H1 (cell line): ENCODE measurements at regions not wholly inside any gene's neighbourhood (a gene's known extent, or its start where the extent isn't known, plus 50 kb on each side); places are given as distances from the start of the nearest gene placed in this dataset.

Experiments used
- EP300 ChIP-seq, 2 experiments: IDR thresholded peaks; 1 replicate in 1 of 2; 2 replicates in 1 of 2; pipeline ENCODE4 v1.6.1; 2011 to 2012; ENCODE audit warnings: low read depth in 2 of 2, low read length in 2 of 2, mild to moderate bottlenecking in 2 of 2, borderline replicate concordance in 1 of 2, inconsistent platforms in 1 of 2, moderate library complexity in 1 of 2
- POLR2A ChIP-seq, 2 experiments: IDR thresholded peaks; 1 replicate in 1 of 2; 2 replicates in 1 of 2; pipeline ENCODE4 v1.6.1; 2011; ENCODE audit warnings: low read depth in 2 of 2, low read length in 2 of 2, mild to moderate bottlenecking in 2 of 2; ENCODE audit errors: control extremely low read depth in 1 of 2
- POLR2AphosphoS5 ChIP-seq: IDR thresholded peaks from 2 replicates; pipeline ENCODE4 v1.6.1; 2011; ENCODE audit warnings: low read depth, low read length
- SIN3A ChIP-seq, 2 experiments: IDR thresholded peaks in 1 of 2; conservative IDR thresholded peaks in 1 of 2; 2 replicates each; pipeline ENCODE4 v1.6.1; 2011 to 2012; ENCODE audit warnings: low read length in 2 of 2, improper control_type of control experiment in 1 of 2, low read depth in 1 of 2, mild to moderate bottlenecking in 1 of 2
- SIRT6 ChIP-seq: IDR thresholded peaks from one replicate; pipeline ENCODE4 v1.7.1; 2012; ENCODE audit warnings: low read length, inconsistent platforms
- SP4 ChIP-seq: IDR thresholded peaks from 2 replicates; pipeline ENCODE4 v1.6.1; 2012; ENCODE audit warnings: low read length, inconsistent platforms
- SUZ12 ChIP-seq: fragments of 200-600 bp; sonication (generic); IDR thresholded peaks from 2 replicates; pipeline ENCODE4 v1.6.1; 2012; ENCODE audit warnings: mild to moderate bottlenecking, inconsistent platforms, low read length, moderate library complexity, mixed read lengths
- TF ChIP-seq, protein P1 (sequence below), 3 experiments: IDR thresholded peaks; 1 replicate in 2 of 3; 2 replicates in 1 of 3; pipeline versions ENCODE4 v1.5.1 to v1.6.1; 2011; ENCODE audit warnings: low read length in 3 of 3, mild to moderate bottlenecking in 3 of 3, inconsistent platforms in 2 of 3, low read depth in 1 of 3, moderate library complexity in 1 of 3; ENCODE audit not compliant: insufficient read depth in 1 of 3; ENCODE audit errors: control extremely low read depth in 1 of 3
- TF ChIP-seq, protein P2 (sequence below): IDR thresholded peaks from 2 replicates; pipeline ENCODE4 v1.6.1; 2012; ENCODE audit warnings: inconsistent platforms

DNA sequence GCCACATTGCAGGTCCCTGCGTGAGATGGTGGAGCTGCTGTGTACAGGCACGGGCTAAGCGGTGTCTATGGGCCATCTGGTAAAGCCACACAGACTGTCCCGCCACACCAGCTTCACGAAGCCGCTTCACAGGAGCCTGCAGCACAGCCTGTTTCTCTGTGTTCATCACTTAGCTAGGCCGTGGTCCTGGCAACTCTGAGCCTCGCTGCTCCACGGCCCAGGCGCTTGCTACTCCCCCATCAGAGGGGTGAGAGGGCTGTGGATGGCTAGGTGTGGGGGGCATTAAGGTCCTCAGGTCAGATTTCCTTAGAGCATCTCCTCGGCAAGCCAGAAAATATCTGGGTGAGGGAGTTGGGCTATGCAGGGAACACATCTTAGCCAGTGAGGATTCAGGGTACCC is 225.7 kb downstream of the GLI2 start:
- no peak for TF ChIP-seq SUZ12
- TF ChIP-seq SIN3A (conservative IDR thresholded peaks at IDR 0.05 in 1 of 2, IDR thresholded peaks at IDR 0.05 in 1 of 2; ENCODE audit: low read depth in 1 of 2, low read length in 2 of 2) = no peak
- TF ChIP-seq, protein P1, sequence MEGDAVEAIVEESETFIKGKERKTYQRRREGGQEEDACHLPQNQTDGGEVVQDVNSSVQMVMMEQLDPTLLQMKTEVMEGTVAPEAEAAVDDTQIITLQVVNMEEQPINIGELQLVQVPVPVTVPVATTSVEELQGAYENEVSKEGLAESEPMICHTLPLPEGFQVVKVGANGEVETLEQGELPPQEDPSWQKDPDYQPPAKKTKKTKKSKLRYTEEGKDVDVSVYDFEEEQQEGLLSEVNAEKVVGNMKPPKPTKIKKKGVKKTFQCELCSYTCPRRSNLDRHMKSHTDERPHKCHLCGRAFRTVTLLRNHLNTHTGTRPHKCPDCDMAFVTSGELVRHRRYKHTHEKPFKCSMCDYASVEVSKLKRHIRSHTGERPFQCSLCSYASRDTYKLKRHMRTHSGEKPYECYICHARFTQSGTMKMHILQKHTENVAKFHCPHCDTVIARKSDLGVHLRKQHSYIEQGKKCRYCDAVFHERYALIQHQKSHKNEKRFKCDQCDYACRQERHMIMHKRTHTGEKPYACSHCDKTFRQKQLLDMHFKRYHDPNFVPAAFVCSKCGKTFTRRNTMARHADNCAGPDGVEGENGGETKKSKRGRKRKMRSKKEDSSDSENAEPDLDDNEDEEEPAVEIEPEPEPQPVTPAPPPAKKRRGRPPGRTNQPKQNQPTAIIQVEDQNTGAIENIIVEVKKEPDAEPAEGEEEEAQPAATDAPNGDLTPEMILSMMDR (IDR thresholded peaks at IDR 0.05; ENCODE audit: control extremely low read depth in 1 of 3, insufficient read depth in 1 of 3, low read depth in 1 of 3, low read length in 3 of 3) = no peak
- TF ChIP-seq EP300 (IDR thresholded peaks at IDR 0.05; ENCODE audit: borderline replicate concordance in 1 of 2, low read depth in 2 of 2, low read length in 2 of 2) = no peak
- TF ChIP-seq POLR2AphosphoS5 = no peak
- TF ChIP-seq POLR2A (IDR thresholded peaks at IDR 0.05; ENCODE audit: control extremely low read depth in 1 of 2, low read depth in 2 of 2, low read length in 2 of 2) = no peak
- no peak for TF ChIP-seq SP4
- no peak for TF ChIP-seq SIRT6
- TF ChIP-seq, protein P2, sequence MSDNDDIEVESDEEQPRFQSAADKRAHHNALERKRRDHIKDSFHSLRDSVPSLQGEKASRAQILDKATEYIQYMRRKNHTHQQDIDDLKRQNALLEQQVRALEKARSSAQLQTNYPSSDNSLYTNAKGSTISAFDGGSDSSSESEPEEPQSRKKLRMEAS = no peak
